Mucosa of descending colon (tissue), 3 donors: ENCODE measurements at regions not wholly inside any gene's neighbourhood (a gene's known extent, or its start where the extent isn't known, plus 50 kb on each side); places are given as distances from the start of the nearest gene placed in this dataset.

ENCODE experiments used
- ATAC-seq: fragments of 200-7000 bp; cut with Tn5 transposase; one replicate; pipeline ENCODE4 v1.9.1; 2020; ENCODE audit warnings: mild to moderate bottlenecking, moderate library complexity
- DNase-seq, 3 donors: peaks; one replicate each; pipeline ENCODE4 v3.0.0-alpha.2; 2020
- H3K36me3 ChIP-seq: fragments of 200-600 bp; one replicate; pipeline ENCODE4 v1.8.0; 2021; ENCODE audit warnings: low read depth, mild to moderate bottlenecking
- H3K4me1 ChIP-seq: fragments of 200-600 bp; one replicate; pipeline ENCODE4 v1.8.0; 2021; ENCODE audit warnings: low read depth, mild to moderate bottlenecking
- H3K4me3 ChIP-seq: fragments of 200-600 bp; one replicate; pipeline ENCODE4 v1.8.0; 2021; ENCODE audit warnings: mild to moderate bottlenecking
- H3K9me3 ChIP-seq: fragments of 200-600 bp; one replicate; pipeline ENCODE4 v1.8.0; 2021; ENCODE audit warnings: mild to moderate bottlenecking
- intact Hi-C, 2 donors: fragments of 100-400 bp; cut with DNase I in 1 of 2; cut with micrococcal nuclease in 1 of 2; formaldehyde crosslinking; loops; one replicate each; pipeline versions ENCODE4 v1.11.0 to v1.11.1; 2022; cut with DNase I, micrococcal nuclease
- TF ChIP-seq, protein P1 (sequence below): fragments of 200-600 bp; IDR thresholded peaks from one replicate; pipeline ENCODE4 v1.8.0; 2022; ENCODE audit warnings: antibody characterized with exemption, mild to moderate bottlenecking
- donor health status: DM: no; HTN: no; CAD: no; lungs with moderate emphysema.
- donor health status: DM: no; HTN: no; CAD: no.
- donor health status: DM: no; HTN: yes; CAD: no.

DNA sequence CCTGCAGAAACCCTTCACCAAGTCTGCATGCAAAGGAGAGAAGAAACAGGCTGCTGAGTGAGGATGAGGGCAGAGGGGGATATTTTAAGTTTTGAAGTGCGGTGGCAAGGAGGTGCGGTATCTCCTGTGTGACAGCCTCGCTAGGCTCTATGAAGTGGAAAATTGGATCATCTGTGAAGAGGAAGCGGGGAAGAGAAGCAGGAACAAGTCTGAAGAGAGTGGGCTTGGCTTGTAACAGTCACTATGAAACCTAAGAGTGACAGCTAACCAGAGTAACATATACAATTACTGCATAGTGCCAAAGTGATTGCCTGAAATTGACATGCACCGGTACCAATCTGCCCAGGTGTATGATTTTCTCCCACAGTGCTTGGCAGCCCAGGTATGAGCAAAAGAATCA lies 287.5 kb upstream of the KLF14 start:
- no peaks in the 10 kb centered on the region for H3K9me3 ChIP-seq
- intact Hi-C loops: no loop called here
- peak; percentile 19 for ATAC-seq
- H3K36me3 ChIP-seq: no peaks in the 10 kb centered on the region
- H3K4me3 ChIP-seq: no peak overlapping the region
- TF ChIP-seq, protein P1, sequence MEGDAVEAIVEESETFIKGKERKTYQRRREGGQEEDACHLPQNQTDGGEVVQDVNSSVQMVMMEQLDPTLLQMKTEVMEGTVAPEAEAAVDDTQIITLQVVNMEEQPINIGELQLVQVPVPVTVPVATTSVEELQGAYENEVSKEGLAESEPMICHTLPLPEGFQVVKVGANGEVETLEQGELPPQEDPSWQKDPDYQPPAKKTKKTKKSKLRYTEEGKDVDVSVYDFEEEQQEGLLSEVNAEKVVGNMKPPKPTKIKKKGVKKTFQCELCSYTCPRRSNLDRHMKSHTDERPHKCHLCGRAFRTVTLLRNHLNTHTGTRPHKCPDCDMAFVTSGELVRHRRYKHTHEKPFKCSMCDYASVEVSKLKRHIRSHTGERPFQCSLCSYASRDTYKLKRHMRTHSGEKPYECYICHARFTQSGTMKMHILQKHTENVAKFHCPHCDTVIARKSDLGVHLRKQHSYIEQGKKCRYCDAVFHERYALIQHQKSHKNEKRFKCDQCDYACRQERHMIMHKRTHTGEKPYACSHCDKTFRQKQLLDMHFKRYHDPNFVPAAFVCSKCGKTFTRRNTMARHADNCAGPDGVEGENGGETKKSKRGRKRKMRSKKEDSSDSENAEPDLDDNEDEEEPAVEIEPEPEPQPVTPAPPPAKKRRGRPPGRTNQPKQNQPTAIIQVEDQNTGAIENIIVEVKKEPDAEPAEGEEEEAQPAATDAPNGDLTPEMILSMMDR: no peak
- H3K4me1 ChIP-seq: peaks cover 5% of the 10 kb centered on the region
- DNase-seq: no peak

DNA sequence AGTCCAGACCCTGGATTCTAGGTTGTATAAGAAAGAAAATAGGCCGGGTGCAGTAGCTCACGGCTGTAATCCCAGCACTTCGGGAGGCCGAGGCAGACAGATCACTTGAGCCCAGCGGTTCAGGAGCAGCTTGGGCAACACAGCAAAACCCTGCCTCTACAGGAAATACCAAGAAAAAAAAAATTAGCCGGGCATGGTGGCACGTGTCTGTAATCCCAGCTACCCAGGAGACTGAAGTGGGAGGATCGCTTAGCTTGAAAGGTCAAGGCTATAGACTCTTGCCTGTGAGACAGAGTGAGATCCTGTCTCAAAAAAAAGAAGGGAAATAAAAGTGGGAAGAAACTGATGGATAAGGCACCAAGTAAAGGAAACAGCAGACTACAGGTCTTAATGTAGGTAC lies 287.9 kb upstream of the KLF14 start:
- TF ChIP-seq, protein P1: no peak
- H3K4me3 ChIP-seq: no peak overlapping the region
- no peak for DNase-seq
- no peak for ATAC-seq
- peaks cover 5% of the 10 kb centered on the region for H3K4me1 ChIP-seq
- intact Hi-C loops: no loop called here
- no peaks in the 10 kb centered on the region for H3K9me3 ChIP-seq
- H3K36me3 ChIP-seq: no peaks in the 10 kb centered on the region

DNA sequence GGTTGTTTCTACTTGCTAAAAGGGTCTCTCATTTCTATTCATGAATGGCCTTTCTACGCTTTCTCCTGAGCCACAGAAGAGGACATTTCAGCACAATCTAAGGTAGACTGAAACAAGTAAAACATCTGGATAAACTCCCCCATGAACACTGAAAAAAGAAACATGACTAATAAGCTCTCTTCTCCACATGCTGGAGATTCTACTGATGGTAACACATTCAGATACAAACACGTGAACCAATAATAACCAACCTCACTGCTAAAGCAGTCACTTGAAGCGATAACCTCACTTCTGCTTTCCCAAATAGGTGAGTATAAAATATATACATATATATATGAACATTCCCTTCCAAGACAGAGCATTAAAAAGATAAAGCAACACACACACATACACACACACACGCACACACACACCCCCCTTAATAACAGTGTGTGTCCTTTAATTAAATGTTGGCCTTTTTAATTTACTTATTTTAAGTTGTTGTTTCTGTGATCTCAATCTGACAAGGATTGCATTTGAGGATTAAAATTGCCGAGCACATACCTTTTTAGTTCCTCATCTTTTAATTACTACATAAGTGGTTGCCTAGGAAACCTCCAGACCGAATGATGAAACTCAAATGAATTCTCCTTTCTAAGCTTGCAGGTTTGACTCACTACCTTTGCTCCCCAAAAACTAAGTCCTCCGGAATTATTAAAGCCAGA lies 292.4 kb upstream of the KLF14 start:
- no peak for DNase-seq
- Histone ChIP-seq H3K36me3 (no peaks in the 10 kb centered on the region), H3K4me3 (no peak overlapping the region), H3K4me1 (peaks cover 5% of the 10 kb centered on the region), H3K9me3 (no peaks in the 10 kb centered on the region)
- intact Hi-C loops: no loop called here
- no peak for ATAC-seq
- TF ChIP-seq, protein P1: no peak

- H3K9me3 ChIP-seq: no peaks in the 10 kb centered on the region
- TF ChIP-seq, protein P1: no peak
- ATAC-seq: peak; percentile 62
- H3K4me1 ChIP-seq: no peaks in the 10 kb centered on the region
- H3K4me3 ChIP-seq: no peak overlapping the region
- intact Hi-C loops: no loop called here
- H3K36me3 ChIP-seq: no peaks in the 10 kb centered on the region
- no peak for DNase-seq
These were observed 293.3 kb upstream of the KLF14 start for GRCh38 chr7:131027287-131027773.

DNA sequence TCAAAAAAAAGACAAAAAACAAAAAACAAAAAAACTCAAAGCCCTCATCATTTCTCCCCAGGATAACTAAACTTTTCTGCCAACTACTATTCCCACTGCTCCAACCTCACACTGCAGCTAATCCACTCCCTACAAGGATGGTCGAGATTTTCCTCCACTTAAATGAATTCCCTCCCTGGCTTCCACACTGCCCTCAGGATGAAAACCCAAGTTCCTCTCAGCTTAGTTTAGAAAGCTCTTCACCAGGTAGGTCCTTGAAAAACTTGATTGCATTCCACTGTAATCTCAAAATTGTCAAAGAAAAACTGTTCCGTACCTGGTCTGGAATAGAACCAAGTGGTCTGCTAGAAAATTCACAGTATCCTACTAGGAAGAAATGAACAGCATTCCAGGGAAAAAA lies 294.3 kb upstream of the KLF14 start:
- no peak for DNase-seq
- intact Hi-C loops: no loop called here
- TF ChIP-seq, protein P1: no peak
- Histone ChIP-seq H3K4me3 (no peak overlapping the region), H3K9me3 (no peaks in the 10 kb centered on the region), H3K4me1 (no peaks in the 10 kb centered on the region), H3K36me3 (no peaks in the 10 kb centered on the region)
- no peak for ATAC-seq

DNA sequence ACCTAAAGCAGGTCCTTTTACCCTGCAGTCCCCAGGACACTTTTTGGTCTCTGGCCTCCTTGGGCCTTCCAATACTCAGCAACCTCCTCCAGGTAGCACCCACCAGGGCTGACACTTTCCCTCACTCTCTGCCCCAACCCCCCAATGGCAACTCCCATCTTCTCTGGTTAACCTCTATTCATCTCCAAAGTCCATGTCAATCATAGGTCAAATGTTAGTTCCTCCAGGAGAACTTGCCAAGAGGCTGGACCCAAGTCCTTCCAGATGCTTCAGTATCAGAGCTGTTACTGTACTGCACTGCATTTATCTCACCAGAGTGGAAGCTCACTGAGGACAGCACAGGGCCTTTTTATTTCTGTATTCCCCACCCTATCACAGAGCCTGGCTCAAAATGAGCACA lies 295.0 kb upstream of the KLF14 start:
- Histone ChIP-seq H3K4me3 (no peak overlapping the region), H3K4me1 (no peaks in the 10 kb centered on the region), H3K9me3 (no peaks in the 10 kb centered on the region), H3K36me3 (no peaks in the 10 kb centered on the region)
- intact Hi-C loops: no loop called here
- TF ChIP-seq, protein P1: no peak
- DNase-seq (no peak), ATAC-seq (no peak)
